Amniotic stem cell (primary cell): ENCODE measurements at regions not wholly inside any gene's neighbourhood (a gene's known extent, or its start where the extent isn't known, plus 50 kb on each side); places are given as distances from the start of the nearest gene placed in this dataset.
A peak's percentile ranks its signal among the peaks of the same experiment; 100 is the strongest.

Experiments used
- DNase-seq: peaks from one replicate; lab custom pipeline; 2025; lab: John Stamatoyannopoulos, UW

- no peak for DNase-seq
Observed at GRCh38 chr1:219401724-219402625, 210.9 kb downstream of the ZC3H11B start.

GRCh38 chr1:219399446-219399845 lies 213.5 kb downstream of the ZC3H11B start:
- no peak for DNase-seq

GRCh38 chr1:219398815-219399396 lies 214.0 kb downstream of the ZC3H11B start:
- DNase-seq: no peak

- DNase-seq: no peak
Observed at GRCh38 chr1:219397511-219397910, 215.4 kb downstream of the ZC3H11B start.

GRCh38 chr1:219391297-219391696 lies 217.6 kb downstream of the LYPLAL1 start:
- no peak for DNase-seq

- no peak for DNase-seq
Observed at GRCh38 chr1:219387211-219387610, 213.5 kb downstream of the LYPLAL1 start.

- peak; percentile 31 for DNase-seq
Observed at GRCh38 chr1:219385787-219386427, 212.2 kb downstream of the LYPLAL1 start.

GRCh38 chr1:219383281-219383680 lies 209.6 kb downstream of the LYPLAL1 start:
- no peak for DNase-seq

- no peak for DNase-seq
Observed at GRCh38 chr1:219381396-219381795, 207.7 kb downstream of the LYPLAL1 start.

GRCh38 chr1:219380463-219380862 lies 206.8 kb downstream of the LYPLAL1 start:
- DNase-seq: no peak

GRCh38 chr1:219379691-219380090 lies 206.0 kb downstream of the LYPLAL1 start:
- DNase-seq: no peak

GRCh38 chr1:219374636-219375035 lies 201.0 kb downstream of the LYPLAL1 start:
- no peak for DNase-seq

GRCh38 chr1:219374046-219374566 lies 200.4 kb downstream of the LYPLAL1 start:
- no peak for DNase-seq

- no peak for DNase-seq
Observed at GRCh38 chr1:219373616-219373935, 199.9 kb downstream of the LYPLAL1 start.

GRCh38 chr1:219372916-219373615 lies 199.4 kb downstream of the LYPLAL1 start:
- DNase-seq: no peak

GRCh38 chr1:219371471-219371870 lies 197.8 kb downstream of the LYPLAL1 start:
- no peak for DNase-seq

GRCh38 chr1:219367496-219367895 lies 193.8 kb downstream of the LYPLAL1 start:
- no peak for DNase-seq

GRCh38 chr1:219365451-219365850 lies 191.8 kb downstream of the LYPLAL1 start:
- no peak for DNase-seq

- DNase-seq: no peak
Observed at GRCh38 chr1:219362702-219363101, 189.0 kb downstream of the LYPLAL1 start.

GRCh38 chr1:219359126-219359525 lies 185.4 kb downstream of the LYPLAL1 start:
- DNase-seq: no peak

GRCh38 chr1:219358080-219358479 lies 184.4 kb downstream of the LYPLAL1 start:
- DNase-seq: no peak

GRCh38 chr1:219354962-219355361 lies 181.3 kb downstream of the LYPLAL1 start:
- DNase-seq: no peak
